Loucy (cell line): ENCODE measurements at regions not wholly inside any gene's neighbourhood (a gene's known extent, or its start where the extent isn't known, plus 50 kb on each side); places are given as distances from the start of the nearest gene placed in this dataset.

Experiments used
- H2AFZ ChIP-seq: fragments of 200-600 bp; sonication (generic); 2 replicates; pipeline ENCODE4 v1.6.0; 2016; ENCODE audit warnings: antibody characterized with exemption, mild to moderate bottlenecking, low read length, moderate library complexity
- H3F3A ChIP-seq: fragments of 200-600 bp; 2 replicates; pipeline ENCODE4 v1.6.0; 2016; ENCODE audit warnings: antibody characterized with exemption, low read depth, mild to moderate bottlenecking
- H3K27me3 ChIP-seq: fragments of 200-600 bp; sonication (generic); 2 replicates; pipeline ENCODE4 v1.6.1; 2014; ENCODE audit warnings: low read length, mild to moderate bottlenecking; ENCODE audit not compliant: insufficient read depth, poor library complexity, severe bottlenecking
- H3K36me3 ChIP-seq: fragments of 200-600 bp; sonication (generic); 2 replicates; pipeline ENCODE4 v1.6.1; 2016; ENCODE audit warnings: low read length; ENCODE audit not compliant: insufficient read depth
- H3K4me1 ChIP-seq: fragments of 200-600 bp; sonication (generic); 2 replicates; pipeline ENCODE4 v1.5.1; 2014; ENCODE audit warnings: low read length, mild to moderate bottlenecking; ENCODE audit not compliant: insufficient read depth, poor library complexity, severe bottlenecking
- H3K4me2 ChIP-seq: fragments of 200-600 bp; sonication (generic); 2 replicates; pipeline ENCODE4 v1.6.0; 2014; ENCODE audit warnings: antibody characterized with exemption, low read length, low read depth, mild to moderate bottlenecking; ENCODE audit not compliant: poor library complexity, severe bottlenecking
- H3K4me3 ChIP-seq: fragments of 200-600 bp; sonication (generic); 2 replicates; pipeline ENCODE4 v1.5.1; 2014; ENCODE audit warnings: low read length, mild to moderate bottlenecking, mixed read lengths; ENCODE audit not compliant: poor library complexity, severe bottlenecking
- H3K79me2 ChIP-seq: fragments of 200-600 bp; sonication (generic); 2 replicates; pipeline ENCODE4 v1.6.1; 2014; ENCODE audit warnings: low read length; ENCODE audit not compliant: insufficient read depth
- H3K9ac ChIP-seq: fragments of 200-600 bp; sonication (generic); 2 replicates; pipeline ENCODE4 v1.6.0; 2014; ENCODE audit warnings: mild to moderate bottlenecking, low read depth, low read length, moderate library complexity; ENCODE audit not compliant: poor library complexity, severe bottlenecking
- H3K9me2 ChIP-seq: fragments of 200-600 bp; sonication (generic); replicated peaks from 2 replicates; pipeline ENCODE4 v1.6.1; 2016; ENCODE audit warnings: low read depth, low read length, mixed read lengths
- H3K9me3 ChIP-seq: fragments of 200-600 bp; sonication (generic); 2 replicates; pipeline ENCODE4 v1.6.1; 2014; ENCODE audit warnings: mild to moderate bottlenecking, antibody characterized with exemption, low read length, low read depth; ENCODE audit not compliant: insufficient read depth
- H4K20me1 ChIP-seq: fragments of 200-600 bp; sonication (generic); 2 replicates; pipeline ENCODE4 v1.6.0; 2014; ENCODE audit warnings: antibody characterized with exemption, low read length, mild to moderate bottlenecking; ENCODE audit not compliant: insufficient read depth, poor library complexity, severe bottlenecking
- CTCF ChIP-seq: fragments of 200-600 bp; sonication (generic); conservative IDR thresholded peaks from 2 replicates; pipeline ENCODE4 v1.5.1; 2014; ENCODE audit warnings: mild to moderate bottlenecking, antibody characterized with exemption, low read length
- EZH2phosphoT487 ChIP-seq: fragments of 200-600 bp; IDR thresholded peaks from 2 replicates; pipeline ENCODE4 v1.6.1; 2018; ENCODE audit warnings: antibody characterized with exemption, mild to moderate bottlenecking, moderate library complexity, borderline replicate concordance

GRCh38 chr21:17372200-17372599 is 140.6 kb upstream of the CXADR start:
- H3K4me1 ChIP-seq = no peaks in the 10 kb centered on the region
- no peaks in the 10 kb centered on the region for H3K79me2 ChIP-seq
- no peaks in the 10 kb centered on the region for H3K27me3 ChIP-seq
- H3K4me3 ChIP-seq = no peak overlapping the region
- H3K4me2 ChIP-seq = no peak overlapping the region
- no peaks in the 10 kb centered on the region for H3K9me3 ChIP-seq
- TF ChIP-seq CTCF (no peak), EZH2phosphoT487 (no peak)
- no peaks in the 10 kb centered on the region for H3K9me2 ChIP-seq
- H4K20me1 ChIP-seq = no peaks in the 10 kb centered on the region
- no peak overlapping the region for H3K9ac ChIP-seq
- H3K36me3 ChIP-seq = no peaks in the 10 kb centered on the region
- H3F3A ChIP-seq = no peaks in the 10 kb centered on the region
- H2AFZ ChIP-seq = no peak overlapping the region

GRCh38 chr21:17386498-17386897 is 126.3 kb upstream of the CXADR start:
- Histone ChIP-seq H3K4me1 (no peaks in the 10 kb centered on the region), H3K27me3 (no peaks in the 10 kb centered on the region), H4K20me1 (no peaks in the 10 kb centered on the region), H3K9me2 (no peaks in the 10 kb centered on the region), H3K4me2 (no peak overlapping the region), H2AFZ (0 out of 2 replicates have a peak overlapping the region, but pooled peaks have one; percentile 56), H3K79me2 (no peaks in the 10 kb centered on the region), H3K9ac (no peak overlapping the region), H3K4me3 (no peak overlapping the region), H3F3A (no peaks in the 10 kb centered on the region), H3K36me3 (no peaks in the 10 kb centered on the region), H3K9me3 (no peaks in the 10 kb centered on the region)
- TF ChIP-seq CTCF (no peak), EZH2phosphoT487 (no peak)

GRCh38 chr21:17387030-17387617 is 125.7 kb upstream of the CXADR start:
- Histone ChIP-seq H3K9me3 (no peaks in the 10 kb centered on the region), H3K9ac (no peak overlapping the region), H3K79me2 (no peaks in the 10 kb centered on the region), H2AFZ (0 out of 2 replicates have a peak overlapping the region, but pooled peaks have one; percentile 56), H3K27me3 (no peaks in the 10 kb centered on the region), H3K36me3 (no peaks in the 10 kb centered on the region), H3K4me3 (no peak overlapping the region), H3K4me2 (no peak overlapping the region), H4K20me1 (no peaks in the 10 kb centered on the region), H3F3A (no peaks in the 10 kb centered on the region), H3K9me2 (no peaks in the 10 kb centered on the region), H3K4me1 (no peaks in the 10 kb centered on the region)
- TF ChIP-seq CTCF (peak; percentile 80), EZH2phosphoT487 (no peak)
